ENCODE measurements at regions not wholly inside any gene's neighbourhood (a gene's known extent, or its start where the extent isn't known, plus 50 kb on each side); places are given as distances from the start of the nearest gene placed in this dataset.

GRCh38 chr2:160742667-160743066, 249.1 kb upstream of the RBMS1 start:
- Histone ChIP-seq H3K27ac (no peak overlapping the region), H3K36me3 (no peaks in the 10 kb centered on the region), H3K4me3 (no peak overlapping the region), H3K27me3 (no peaks in the 10 kb centered on the region), H3K4me1 (no peaks in the 10 kb centered on the region), H3K9me3 (no peaks in the 10 kb centered on the region)
- TF ChIP-seq POLR2A (IDR thresholded peaks at IDR 0.05) (no peak), POLR2AphosphoS5 (IDR thresholded peaks at IDR 0.05) (no peak), CTCF (IDR thresholded peaks at IDR 0.05) (no peak)
- no peak for DNase-seq (ENCODE audit: low spot score in 2 of 2)
- intact Hi-C loops (cut with DNase I; ENCODE audit: low total_unique reads) = no loop called here

GRCh38 chr2:160747501-160748170, 254.0 kb upstream of the RBMS1 start:
- no peak for DNase-seq (ENCODE audit: low spot score in 2 of 2)
- TF ChIP-seq CTCF (IDR thresholded peaks at IDR 0.05) = no peak
- TF ChIP-seq POLR2A (IDR thresholded peaks at IDR 0.05) = no peak
- TF ChIP-seq POLR2AphosphoS5 (IDR thresholded peaks at IDR 0.05) = no peak
- Histone ChIP-seq H3K27me3 (no peaks in the 10 kb centered on the region), H3K36me3 (no peaks in the 10 kb centered on the region), H3K4me3 (no peak overlapping the region), H3K4me1 (no peaks in the 10 kb centered on the region), H3K9me3 (no peaks in the 10 kb centered on the region), H3K27ac (no peak overlapping the region)
- intact Hi-C loops (cut with DNase I; ENCODE audit: low total_unique reads) = no loop called here

GRCh38 chr2:160751021-160751420, 257.4 kb upstream of the RBMS1 start:
- H3K4me3 ChIP-seq = no peak overlapping the region
- H3K4me1 ChIP-seq = no peaks in the 10 kb centered on the region
- TF ChIP-seq POLR2A (IDR thresholded peaks at IDR 0.05) (no peak), CTCF (IDR thresholded peaks at IDR 0.05) (no peak), POLR2AphosphoS5 (IDR thresholded peaks at IDR 0.05) (no peak)
- H3K9me3 ChIP-seq = peaks cover 6 to 14% of the 10 kb centered on the region in 2 donors
- DNase-seq (ENCODE audit: low spot score in 2 of 2) = no peak
- intact Hi-C loops (cut with DNase I; ENCODE audit: low total_unique reads) = no loop called here
- no peaks in the 10 kb centered on the region for H3K36me3 ChIP-seq
- H3K27ac ChIP-seq = no peak overlapping the region
- no peaks in the 10 kb centered on the region for H3K27me3 ChIP-seq

- no peaks in the 10 kb centered on the region for H3K36me3 ChIP-seq
- peaks cover 6 to 14% of the 10 kb centered on the region in 2 donors for H3K9me3 ChIP-seq
- no peaks in the 10 kb centered on the region for H3K27me3 ChIP-seq
- TF ChIP-seq CTCF (IDR thresholded peaks at IDR 0.05) (no peak), POLR2AphosphoS5 (IDR thresholded peaks at IDR 0.05) (no peak), POLR2A (IDR thresholded peaks at IDR 0.05) (no peak)
- no peaks in the 10 kb centered on the region for H3K4me1 ChIP-seq
- no peak overlapping the region for H3K4me3 ChIP-seq
- DNase-seq (ENCODE audit: low spot score in 2 of 2) = no peak
- intact Hi-C loops (cut with DNase I; ENCODE audit: low total_unique reads) = no loop called here
- no peak overlapping the region for H3K27ac ChIP-seq
Measured at GRCh38 chr2:160752475-160753330, 259.1 kb upstream of the RBMS1 start.

GRCh38 chr2:160753331-160753654, 259.7 kb upstream of the RBMS1 start:
- no peaks in the 10 kb centered on the region for H3K27me3 ChIP-seq
- TF ChIP-seq POLR2A (IDR thresholded peaks at IDR 0.05) (no peak), POLR2AphosphoS5 (IDR thresholded peaks at IDR 0.05) (no peak), CTCF (IDR thresholded peaks at IDR 0.05) (no peak)
- no peak overlapping the region for H3K4me3 ChIP-seq
- H3K27ac ChIP-seq = no peak overlapping the region
- intact Hi-C loops (cut with DNase I; ENCODE audit: low total_unique reads) = no loop called here
- H3K9me3 ChIP-seq = peaks cover 6 to 14% of the 10 kb centered on the region in 2 donors
- no peaks in the 10 kb centered on the region for H3K36me3 ChIP-seq
- H3K4me1 ChIP-seq = no peaks in the 10 kb centered on the region
- DNase-seq (ENCODE audit: low spot score in 2 of 2) = no peak

Measured in breast epithelium (tissue), 4 donors.